Mammary epithelial cell (primary cell): ENCODE measurements at regions not wholly inside any gene's neighbourhood (a gene's known extent, or its start where the extent isn't known, plus 50 kb on each side); places are given as distances from the start of the nearest gene placed in this dataset.

Experiments
- EZH2 ChIP-seq: IDR thresholded peaks from 2 replicates; pipeline ENCODE4 v1.6.1; 2012; ENCODE audit warnings: low read length, inconsistent platforms, borderline replicate concordance
- TF ChIP-seq, protein P1 (sequence below), 2 donors: IDR thresholded peaks in 1 of 2; conservative IDR thresholded peaks in 1 of 2; 2 replicates each; pipeline ENCODE4 v1.5.1; 2011 to 2012; ENCODE audit warnings: inconsistent platforms in 2 of 2, low read length in 2 of 2, mild to moderate bottlenecking in 2 of 2, control low read depth in 1 of 2, low read depth in 1 of 2; ENCODE audit not compliant: insufficient read depth in 1 of 2; ENCODE audit errors: extremely low read depth in 1 of 2

DNA sequence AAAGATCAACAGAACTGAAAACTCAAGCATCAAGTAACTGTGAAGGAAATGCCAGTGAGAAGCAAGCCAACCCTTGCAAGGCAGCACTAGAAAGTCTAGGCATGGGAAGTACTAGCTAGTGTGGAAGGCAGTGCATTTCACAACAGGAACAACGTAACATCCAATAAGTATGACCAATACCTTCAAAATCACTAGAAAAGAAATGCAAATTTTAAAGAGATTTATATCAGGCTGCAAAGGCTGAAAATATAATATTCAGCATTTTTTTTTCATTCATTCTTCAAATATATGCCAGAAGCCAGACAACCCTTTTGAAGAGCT lies 121.9 kb downstream of the DLEU7 start:
- TF ChIP-seq, protein P1, sequence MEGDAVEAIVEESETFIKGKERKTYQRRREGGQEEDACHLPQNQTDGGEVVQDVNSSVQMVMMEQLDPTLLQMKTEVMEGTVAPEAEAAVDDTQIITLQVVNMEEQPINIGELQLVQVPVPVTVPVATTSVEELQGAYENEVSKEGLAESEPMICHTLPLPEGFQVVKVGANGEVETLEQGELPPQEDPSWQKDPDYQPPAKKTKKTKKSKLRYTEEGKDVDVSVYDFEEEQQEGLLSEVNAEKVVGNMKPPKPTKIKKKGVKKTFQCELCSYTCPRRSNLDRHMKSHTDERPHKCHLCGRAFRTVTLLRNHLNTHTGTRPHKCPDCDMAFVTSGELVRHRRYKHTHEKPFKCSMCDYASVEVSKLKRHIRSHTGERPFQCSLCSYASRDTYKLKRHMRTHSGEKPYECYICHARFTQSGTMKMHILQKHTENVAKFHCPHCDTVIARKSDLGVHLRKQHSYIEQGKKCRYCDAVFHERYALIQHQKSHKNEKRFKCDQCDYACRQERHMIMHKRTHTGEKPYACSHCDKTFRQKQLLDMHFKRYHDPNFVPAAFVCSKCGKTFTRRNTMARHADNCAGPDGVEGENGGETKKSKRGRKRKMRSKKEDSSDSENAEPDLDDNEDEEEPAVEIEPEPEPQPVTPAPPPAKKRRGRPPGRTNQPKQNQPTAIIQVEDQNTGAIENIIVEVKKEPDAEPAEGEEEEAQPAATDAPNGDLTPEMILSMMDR (conservative IDR thresholded peaks at IDR 0.05 in 1 of 2, IDR thresholded peaks at IDR 0.05 in 1 of 2; ENCODE audit: extremely low read depth in 1 of 2, insufficient read depth in 1 of 2, low read depth in 1 of 2, low read length in 2 of 2), result no peak
- TF ChIP-seq EZH2, result no peak
